ENCODE measurements at regions not wholly inside any gene's neighbourhood (a gene's known extent, or its start where the extent isn't known, plus 50 kb on each side); places are given as distances from the start of the nearest gene placed in this dataset.

DNA sequence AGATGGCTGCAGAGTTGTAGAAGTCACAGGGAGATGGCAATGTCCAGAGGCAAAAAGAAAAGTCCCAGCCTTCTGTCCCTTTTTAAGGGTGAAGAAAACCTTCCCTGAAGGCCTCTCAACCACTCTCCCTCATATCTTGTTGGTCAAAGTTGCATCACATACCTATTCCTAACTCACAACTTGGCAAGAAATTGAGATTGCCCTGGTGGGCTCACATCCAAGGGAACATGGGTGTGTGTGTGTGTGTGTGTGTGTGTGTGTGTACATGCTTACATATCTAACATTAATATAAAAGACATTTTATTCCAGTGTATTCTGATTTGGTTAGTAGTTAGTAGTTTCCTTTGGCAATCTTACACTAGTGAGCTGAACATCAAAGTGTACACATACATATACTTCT lies 144.3 kb upstream of the SALL4 start:
- Histone ChIP-seq H3K9me3 (ENCODE audit: control insufficient read depth, low read depth, low read length) (no peaks in the 10 kb centered on the region), H3K4me3 (ENCODE audit: control insufficient read depth in 2 of 3, extremely low read depth in 1 of 3, insufficient read depth in 2 of 3, low read depth in 1 of 3, low read length in 3 of 3) (no peak overlapping the region), H3K4me2 (ENCODE audit: control insufficient read depth, extremely low read depth, insufficient read depth, low read depth, low read length) (no peak overlapping the region), H4K20me1 (ENCODE audit: control insufficient read depth, extremely low read depth, insufficient read depth, low read length) (no peaks in the 10 kb centered on the region), H3K27me3 (ENCODE audit: control insufficient read depth, extremely low read depth, insufficient read depth, low read length) (no peaks in the 10 kb centered on the region), H3K27ac (ENCODE audit: control insufficient read depth, insufficient read depth, low read length) (no peak overlapping the region), H2AFZ (ENCODE audit: control insufficient read depth, low read length) (no peak overlapping the region), H3K36me3 (ENCODE audit: control insufficient read depth in 2 of 2, extremely low read depth in 1 of 2, insufficient read depth in 2 of 2, low read length in 2 of 2) (no peaks in the 10 kb centered on the region), H3K9ac (ENCODE audit: control insufficient read depth, extremely low read depth, insufficient read depth, low read length) (no peak overlapping the region), H3K9me1 (ENCODE audit: control insufficient read depth, extremely low read depth, insufficient read depth, low read length) (no peaks in the 10 kb centered on the region), H3K4me1 (ENCODE audit: control insufficient read depth, extremely low read depth, insufficient read depth, low read length) (no peaks in the 10 kb centered on the region), H3K79me2 (ENCODE audit: control insufficient read depth, insufficient read depth, low read length) (no peaks in the 10 kb centered on the region)
- FAIRE-seq, result no peak
- dilution Hi-C loops (cut with MboI; ENCODE audit: extremely low pct_ligation_motif_present, low sequenced_read_pairs), result no loop called here
- DNase-seq (ENCODE audit: low read depth, low spot score), result no peak
- no peak for TF ChIP-seq EZH2 (IDR thresholded peaks at IDR 0.05; ENCODE audit: low read length)
- TF ChIP-seq, protein P1, sequence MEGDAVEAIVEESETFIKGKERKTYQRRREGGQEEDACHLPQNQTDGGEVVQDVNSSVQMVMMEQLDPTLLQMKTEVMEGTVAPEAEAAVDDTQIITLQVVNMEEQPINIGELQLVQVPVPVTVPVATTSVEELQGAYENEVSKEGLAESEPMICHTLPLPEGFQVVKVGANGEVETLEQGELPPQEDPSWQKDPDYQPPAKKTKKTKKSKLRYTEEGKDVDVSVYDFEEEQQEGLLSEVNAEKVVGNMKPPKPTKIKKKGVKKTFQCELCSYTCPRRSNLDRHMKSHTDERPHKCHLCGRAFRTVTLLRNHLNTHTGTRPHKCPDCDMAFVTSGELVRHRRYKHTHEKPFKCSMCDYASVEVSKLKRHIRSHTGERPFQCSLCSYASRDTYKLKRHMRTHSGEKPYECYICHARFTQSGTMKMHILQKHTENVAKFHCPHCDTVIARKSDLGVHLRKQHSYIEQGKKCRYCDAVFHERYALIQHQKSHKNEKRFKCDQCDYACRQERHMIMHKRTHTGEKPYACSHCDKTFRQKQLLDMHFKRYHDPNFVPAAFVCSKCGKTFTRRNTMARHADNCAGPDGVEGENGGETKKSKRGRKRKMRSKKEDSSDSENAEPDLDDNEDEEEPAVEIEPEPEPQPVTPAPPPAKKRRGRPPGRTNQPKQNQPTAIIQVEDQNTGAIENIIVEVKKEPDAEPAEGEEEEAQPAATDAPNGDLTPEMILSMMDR (optimal IDR thresholded peaks at IDR 0.05 in 1 of 3, IDR thresholded peaks at IDR 0.05 in 1 of 3, conservative IDR thresholded peaks at IDR 0.05 in 1 of 3; ENCODE audit: extremely low read depth in 1 of 3, insufficient read depth in 2 of 3, low read length in 3 of 3), result no peak

- Histone ChIP-seq H3K4me2 (ENCODE audit: control insufficient read depth, extremely low read depth, insufficient read depth, low read depth, low read length) (no peak overlapping the region), H2AFZ (ENCODE audit: control insufficient read depth, low read length) (no peak overlapping the region), H3K27ac (ENCODE audit: control insufficient read depth, insufficient read depth, low read length) (no peak overlapping the region), H3K4me1 (ENCODE audit: control insufficient read depth, extremely low read depth, insufficient read depth, low read length) (no peaks in the 10 kb centered on the region), H3K9ac (ENCODE audit: control insufficient read depth, extremely low read depth, insufficient read depth, low read length) (no peak overlapping the region), H3K9me1 (ENCODE audit: control insufficient read depth, extremely low read depth, insufficient read depth, low read length) (no peaks in the 10 kb centered on the region), H3K36me3 (ENCODE audit: control insufficient read depth in 2 of 2, extremely low read depth in 1 of 2, insufficient read depth in 2 of 2, low read length in 2 of 2) (no peaks in the 10 kb centered on the region), H3K9me3 (ENCODE audit: control insufficient read depth, low read depth, low read length) (no peaks in the 10 kb centered on the region), H3K27me3 (ENCODE audit: control insufficient read depth, extremely low read depth, insufficient read depth, low read length) (no peaks in the 10 kb centered on the region), H3K79me2 (ENCODE audit: control insufficient read depth, insufficient read depth, low read length) (no peaks in the 10 kb centered on the region), H4K20me1 (ENCODE audit: control insufficient read depth, extremely low read depth, insufficient read depth, low read length) (no peaks in the 10 kb centered on the region), H3K4me3 (ENCODE audit: control insufficient read depth in 2 of 3, extremely low read depth in 1 of 3, insufficient read depth in 2 of 3, low read depth in 1 of 3, low read length in 3 of 3) (no peak overlapping the region)
- no peak for FAIRE-seq
- DNase-seq (ENCODE audit: low read depth, low spot score), result no peak
- dilution Hi-C loops (cut with MboI; ENCODE audit: extremely low pct_ligation_motif_present, low sequenced_read_pairs), result no loop called here
- TF ChIP-seq EZH2 (IDR thresholded peaks at IDR 0.05; ENCODE audit: low read length), result no peak
- TF ChIP-seq, protein P1 (optimal IDR thresholded peaks at IDR 0.05 in 1 of 3, IDR thresholded peaks at IDR 0.05 in 1 of 3, conservative IDR thresholded peaks at IDR 0.05 in 1 of 3; ENCODE audit: extremely low read depth in 1 of 3, insufficient read depth in 2 of 3, low read length in 3 of 3), result no peak
Observed at GRCh38 chr20:51945881-51946280, 143.6 kb upstream of the SALL4 start.
